ENCODE measurements at regions not wholly inside any gene's neighbourhood (a gene's known extent, or its start where the extent isn't known, plus 50 kb on each side); places are given as distances from the start of the nearest gene placed in this dataset.

DNA sequence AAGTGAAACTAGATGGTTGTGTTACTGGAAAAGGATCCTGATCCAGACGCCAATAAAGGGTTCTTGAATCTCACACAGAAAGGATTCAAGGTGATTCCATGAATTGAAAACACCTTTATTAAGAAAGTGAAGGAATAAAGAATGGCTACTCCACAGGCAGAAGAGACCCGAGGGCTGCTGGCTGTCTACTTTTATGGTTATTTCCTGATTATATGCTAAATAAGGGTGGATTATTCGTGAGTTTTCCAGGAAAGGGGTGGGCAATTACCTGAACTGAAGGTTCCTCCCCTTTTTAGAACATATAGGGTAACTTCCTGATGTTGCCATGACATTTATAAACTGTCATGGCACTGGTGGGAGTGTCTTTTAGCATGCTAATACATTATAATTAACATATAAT lies 50.9 kb upstream of the WARS2 start:
- TF ChIP-seq, protein P1, sequence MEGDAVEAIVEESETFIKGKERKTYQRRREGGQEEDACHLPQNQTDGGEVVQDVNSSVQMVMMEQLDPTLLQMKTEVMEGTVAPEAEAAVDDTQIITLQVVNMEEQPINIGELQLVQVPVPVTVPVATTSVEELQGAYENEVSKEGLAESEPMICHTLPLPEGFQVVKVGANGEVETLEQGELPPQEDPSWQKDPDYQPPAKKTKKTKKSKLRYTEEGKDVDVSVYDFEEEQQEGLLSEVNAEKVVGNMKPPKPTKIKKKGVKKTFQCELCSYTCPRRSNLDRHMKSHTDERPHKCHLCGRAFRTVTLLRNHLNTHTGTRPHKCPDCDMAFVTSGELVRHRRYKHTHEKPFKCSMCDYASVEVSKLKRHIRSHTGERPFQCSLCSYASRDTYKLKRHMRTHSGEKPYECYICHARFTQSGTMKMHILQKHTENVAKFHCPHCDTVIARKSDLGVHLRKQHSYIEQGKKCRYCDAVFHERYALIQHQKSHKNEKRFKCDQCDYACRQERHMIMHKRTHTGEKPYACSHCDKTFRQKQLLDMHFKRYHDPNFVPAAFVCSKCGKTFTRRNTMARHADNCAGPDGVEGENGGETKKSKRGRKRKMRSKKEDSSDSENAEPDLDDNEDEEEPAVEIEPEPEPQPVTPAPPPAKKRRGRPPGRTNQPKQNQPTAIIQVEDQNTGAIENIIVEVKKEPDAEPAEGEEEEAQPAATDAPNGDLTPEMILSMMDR (IDR thresholded peaks at IDR 0.05), result no peak
- DNase-seq, result no peak
- no peak overlapping the region for H3K4me3 ChIP-seq
- no peaks in the 10 kb centered on the region for H3K27me3 ChIP-seq
- no peaks in the 10 kb centered on the region for H3K4me1 ChIP-seq
- intact Hi-C loops (cut with DNase I; ENCODE audit: low total_unique reads), result no loop called here
- peaks cover 0 to 9% (median 0%) of the 10 kb centered on the region in 3 donors for H3K9me3 ChIP-seq
- peaks cover 0 to 4% (median 0%) of the 10 kb centered on the region in 3 donors for H3K36me3 ChIP-seq
- no peak overlapping the region for H3K27ac ChIP-seq

DNA sequence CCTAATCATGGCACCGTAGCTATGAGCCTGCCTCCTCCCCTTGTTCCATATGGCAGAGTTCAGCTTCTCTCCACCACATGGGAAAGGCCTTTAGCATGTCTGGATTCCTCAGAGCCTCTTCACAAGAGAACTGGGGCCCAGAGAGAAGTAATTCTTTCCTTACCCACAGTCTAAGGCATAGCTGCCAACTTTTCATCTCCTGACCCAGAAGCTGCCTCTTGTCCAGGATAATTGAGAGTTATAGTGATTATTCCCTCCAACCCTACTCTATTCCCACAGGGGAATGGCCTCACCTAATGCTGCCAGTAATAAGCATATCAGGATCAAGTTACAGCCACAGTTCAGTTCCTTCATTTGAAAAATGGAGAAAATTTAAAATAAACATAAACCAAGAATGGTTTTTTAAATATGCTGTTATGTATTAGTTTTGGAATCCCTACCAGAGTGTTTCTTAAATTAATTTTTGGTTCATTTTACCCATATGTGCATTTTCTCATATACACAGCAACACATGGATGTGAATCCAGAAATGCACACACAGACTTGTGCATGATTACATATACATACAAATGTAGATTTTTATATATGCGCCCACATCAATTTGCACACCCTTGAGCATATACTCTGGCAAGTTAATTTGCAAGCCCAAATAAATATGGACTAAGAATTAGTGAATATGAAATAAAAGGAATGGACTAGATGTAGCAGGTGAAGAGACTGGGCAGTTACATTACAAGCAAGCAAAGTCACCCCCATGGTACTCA lies 63.9 kb upstream of the WARS2 start:
- no peak for DNase-seq
- intact Hi-C loops (cut with DNase I; ENCODE audit: low total_unique reads), result no loop called here
- H3K4me3 ChIP-seq, result no peak overlapping the region
- no peaks in the 10 kb centered on the region for H3K36me3 ChIP-seq
- TF ChIP-seq, protein P1 (IDR thresholded peaks at IDR 0.05), result no peak
- H3K27ac ChIP-seq, result no peak overlapping the region
- H3K9me3 ChIP-seq, result peaks cover 0 to 7% (median 2%) of the 10 kb centered on the region in 3 donors
- H3K4me1 ChIP-seq, result no peaks in the 10 kb centered on the region
- H3K27me3 ChIP-seq, result no peaks in the 10 kb centered on the region

DNA sequence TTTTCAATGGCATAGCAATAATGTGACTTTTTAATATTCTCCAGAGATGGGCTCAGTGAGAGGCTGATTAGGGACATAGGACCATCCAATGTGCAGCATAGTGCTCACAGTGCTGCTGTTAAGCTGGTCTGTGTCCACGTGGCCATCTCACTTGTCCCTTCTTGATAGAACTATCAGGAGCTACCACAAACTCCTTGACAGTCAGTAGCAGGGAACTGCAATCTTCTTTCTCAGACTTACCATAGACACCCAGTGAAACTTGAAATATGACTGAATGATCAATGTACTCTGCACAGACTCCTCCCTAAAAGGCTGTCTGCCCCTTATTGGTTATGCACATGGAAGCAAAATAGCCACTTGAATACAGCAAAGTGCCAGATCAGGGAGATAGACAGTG lies 64.5 kb upstream of the WARS2 start:
- Histone ChIP-seq H3K36me3 (no peaks in the 10 kb centered on the region), H3K27ac (no peak overlapping the region), H3K9me3 (peaks cover 0 to 1% (median 0%) of the 10 kb centered on the region in 3 donors), H3K4me3 (no peak overlapping the region), H3K27me3 (no peaks in the 10 kb centered on the region), H3K4me1 (no peaks in the 10 kb centered on the region)
- TF ChIP-seq, protein P1 (IDR thresholded peaks at IDR 0.05), result no peak
- no peak for DNase-seq
- intact Hi-C loops (cut with DNase I; ENCODE audit: low total_unique reads), result no loop called here

DNA sequence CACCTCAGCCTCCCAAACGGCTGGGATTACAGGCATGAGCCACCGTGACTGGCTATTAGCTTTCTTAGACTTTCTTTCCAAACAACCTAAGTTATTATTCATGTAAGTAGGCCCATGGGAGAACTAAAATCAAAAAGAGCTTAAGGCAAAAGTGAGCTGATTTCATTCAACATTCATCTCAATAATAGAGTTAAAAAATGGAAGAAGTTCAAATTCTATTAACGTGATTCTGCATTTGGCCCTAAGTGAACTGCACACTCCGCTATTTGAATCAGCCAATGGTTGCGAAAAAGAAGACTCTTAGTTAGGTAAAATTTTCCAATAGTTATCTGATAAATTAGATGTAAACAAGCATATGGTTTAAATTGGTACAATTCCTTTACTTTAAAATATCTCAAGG lies 68.6 kb upstream of the WARS2 start:
- DNase-seq, result no peak
- H3K27ac ChIP-seq, result no peak overlapping the region
- no peak overlapping the region for H3K4me3 ChIP-seq
- no peaks in the 10 kb centered on the region for H3K36me3 ChIP-seq
- intact Hi-C loops (cut with DNase I; ENCODE audit: low total_unique reads), result no loop called here
- H3K4me1 ChIP-seq, result no peaks in the 10 kb centered on the region
- no peaks in the 10 kb centered on the region for H3K9me3 ChIP-seq
- TF ChIP-seq, protein P1 (IDR thresholded peaks at IDR 0.05), result no peak
- H3K27me3 ChIP-seq, result no peaks in the 10 kb centered on the region

DNA sequence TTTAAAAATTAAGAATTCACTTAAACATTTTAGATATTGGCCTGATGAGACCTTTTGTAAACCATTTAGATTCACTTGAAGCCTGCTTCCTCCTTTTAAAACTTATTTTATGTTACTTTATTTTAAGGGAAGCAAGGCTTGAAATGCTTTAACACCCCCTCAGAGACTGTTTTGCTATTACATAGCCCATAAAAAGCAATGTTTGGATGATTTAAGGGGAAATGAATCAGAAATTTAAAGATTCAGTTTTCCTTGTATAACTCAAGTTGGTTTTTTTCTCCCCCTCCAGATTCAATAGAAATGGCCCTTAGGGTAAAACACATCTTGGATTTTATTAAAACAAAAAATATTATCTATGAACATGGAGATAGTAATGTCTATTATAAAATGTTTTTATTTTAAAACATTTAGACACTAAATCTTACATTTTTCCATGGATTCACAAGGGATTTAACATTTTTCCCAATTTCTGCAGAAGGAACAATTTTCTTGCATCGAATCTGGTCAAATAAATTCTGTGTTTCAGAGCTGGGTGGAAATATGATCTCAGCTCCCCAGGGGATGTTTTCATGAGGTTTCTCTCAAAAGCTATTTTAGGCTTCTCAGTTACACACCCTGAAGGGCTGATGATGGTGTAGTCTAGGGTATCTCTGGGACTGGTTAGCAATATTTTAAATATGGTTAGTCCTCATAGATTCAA lies 69.3 kb upstream of the WARS2 start:
- Histone ChIP-seq H3K9me3 (no peaks in the 10 kb centered on the region), H3K4me1 (no peaks in the 10 kb centered on the region), H3K4me3 (no peak overlapping the region), H3K27me3 (no peaks in the 10 kb centered on the region), H3K27ac (no peak overlapping the region), H3K36me3 (no peaks in the 10 kb centered on the region)
- no peak for DNase-seq
- intact Hi-C loops (cut with DNase I; ENCODE audit: low total_unique reads), result no loop called here
- TF ChIP-seq, protein P1 (IDR thresholded peaks at IDR 0.05), result no peak
